ENCODE measurements at regions not wholly inside any gene's neighbourhood (a gene's known extent, or its start where the extent isn't known, plus 50 kb on each side); places are given as distances from the start of the nearest gene placed in this dataset.

- TF ChIP-seq POLR2A (IDR thresholded peaks at IDR 0.05) (no peak), CTCF (IDR thresholded peaks at IDR 0.05) (no peak)
Measured at GRCh38 chr4:30256116-30256832, 463.9 kb upstream of the PCDH7 start.

Measured in body of pancreas (tissue), 4 donors.